VCaP (cell line): ENCODE measurements at regions not wholly inside any gene's neighbourhood (a gene's known extent, or its start where the extent isn't known, plus 50 kb on each side); places are given as distances from the start of the nearest gene placed in this dataset.
"Not testable (repeated sequence)": the region's sequence is repeated elsewhere in the genome, so short reads cannot be mapped to it uniquely, and the experiment has no call there.

Source experiments
- H3K27ac ChIP-seq: fragments of 450-650 bp; 2 replicates; pipeline ENCODE4 v1.5.1; 2017
- TF ChIP-seq, protein P1 (sequence below): fragments of 450-650 bp; conservative IDR thresholded peaks from 2 replicates; pipeline ENCODE4 v1.5.1; 2017; ENCODE audit warnings: mild to moderate bottlenecking, moderate library complexity

DNA sequence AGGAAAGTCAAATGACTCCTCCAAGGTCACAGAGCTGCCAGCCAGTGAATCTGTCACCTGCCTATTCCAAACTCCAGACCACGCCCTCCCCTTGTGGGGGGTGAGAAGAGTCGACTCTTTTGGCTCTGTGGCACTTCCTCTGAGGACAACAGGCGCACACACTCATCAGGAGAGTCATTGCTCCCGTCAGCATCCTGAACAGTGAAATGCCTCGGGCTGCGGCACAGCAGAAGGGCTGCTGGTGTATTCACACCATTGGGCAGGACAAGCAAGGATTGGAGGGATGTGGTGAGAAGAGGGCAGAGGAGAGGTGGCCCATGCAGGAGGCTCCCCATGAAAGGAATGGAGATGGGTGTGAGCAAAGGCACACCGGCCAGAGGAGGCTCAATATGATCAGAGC, 239.0 kb downstream of the TOMM20 start:
- TF ChIP-seq, protein P1, sequence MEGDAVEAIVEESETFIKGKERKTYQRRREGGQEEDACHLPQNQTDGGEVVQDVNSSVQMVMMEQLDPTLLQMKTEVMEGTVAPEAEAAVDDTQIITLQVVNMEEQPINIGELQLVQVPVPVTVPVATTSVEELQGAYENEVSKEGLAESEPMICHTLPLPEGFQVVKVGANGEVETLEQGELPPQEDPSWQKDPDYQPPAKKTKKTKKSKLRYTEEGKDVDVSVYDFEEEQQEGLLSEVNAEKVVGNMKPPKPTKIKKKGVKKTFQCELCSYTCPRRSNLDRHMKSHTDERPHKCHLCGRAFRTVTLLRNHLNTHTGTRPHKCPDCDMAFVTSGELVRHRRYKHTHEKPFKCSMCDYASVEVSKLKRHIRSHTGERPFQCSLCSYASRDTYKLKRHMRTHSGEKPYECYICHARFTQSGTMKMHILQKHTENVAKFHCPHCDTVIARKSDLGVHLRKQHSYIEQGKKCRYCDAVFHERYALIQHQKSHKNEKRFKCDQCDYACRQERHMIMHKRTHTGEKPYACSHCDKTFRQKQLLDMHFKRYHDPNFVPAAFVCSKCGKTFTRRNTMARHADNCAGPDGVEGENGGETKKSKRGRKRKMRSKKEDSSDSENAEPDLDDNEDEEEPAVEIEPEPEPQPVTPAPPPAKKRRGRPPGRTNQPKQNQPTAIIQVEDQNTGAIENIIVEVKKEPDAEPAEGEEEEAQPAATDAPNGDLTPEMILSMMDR: no peak
- H3K27ac ChIP-seq: no peak overlapping the region

DNA sequence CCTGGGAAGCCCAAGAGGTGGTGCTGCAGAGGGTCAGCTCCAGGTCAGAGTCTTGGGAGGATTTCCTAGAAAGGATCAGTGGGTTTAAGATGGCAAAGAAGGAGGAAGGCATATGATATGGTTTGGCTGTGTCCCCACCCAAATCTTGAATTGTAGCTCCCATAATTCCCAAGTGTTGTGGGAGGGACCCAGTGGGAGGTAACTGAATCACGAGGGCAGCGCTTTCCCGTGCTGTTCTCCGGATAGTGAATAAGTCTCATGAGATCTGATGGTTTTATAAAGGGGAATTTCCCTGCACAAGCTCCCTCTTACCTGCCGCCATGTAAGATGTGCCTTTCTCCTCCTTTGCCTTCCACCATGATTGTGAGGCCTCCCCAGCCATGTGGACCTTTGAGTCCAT, 240.4 kb downstream of the TOMM20 start:
- not testable (repeated sequence) for H3K27ac ChIP-seq

GRCh38 chr1:234887016-234887900, 241.4 kb downstream of the TOMM20 start:
- no peak overlapping the region for H3K27ac ChIP-seq
- TF ChIP-seq, protein P1: no peak

- TF ChIP-seq, protein P1: no peak
Observed at GRCh38 chr1:234886081-234886984, 242.3 kb downstream of the TOMM20 start.

DNA sequence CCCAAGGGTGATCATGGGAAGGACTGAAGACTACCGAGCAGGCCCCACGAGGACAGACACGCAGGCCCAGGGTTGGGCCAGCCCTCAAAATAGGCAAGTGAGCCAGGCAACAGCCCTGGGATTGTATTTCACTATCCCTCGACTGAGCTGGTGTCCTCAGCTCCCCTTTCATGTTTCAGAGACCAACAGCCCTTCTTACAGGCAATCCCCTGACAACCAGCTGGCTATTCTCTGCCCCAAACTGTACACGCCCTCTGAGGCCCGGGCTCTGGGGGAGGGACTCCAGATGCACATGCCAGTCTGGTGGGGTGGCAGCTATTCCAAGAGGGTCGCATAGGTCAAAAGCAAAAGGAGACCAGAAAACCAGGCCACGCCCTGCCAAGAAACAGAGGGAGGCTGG, 243.0 kb downstream of the TOMM20 start:
- TF ChIP-seq, protein P1: no peak
- H3K27ac ChIP-seq: no peak overlapping the region

More at GRCh38 chr1:234886081-234886984, 242.3 kb downstream of the TOMM20 start:
- H3K27ac ChIP-seq: no peak overlapping the region

GRCh38 chr1:234884701-234885100, 243.9 kb downstream of the TOMM20 start:
- TF ChIP-seq, protein P1: no peak
- no peak overlapping the region for H3K27ac ChIP-seq

- TF ChIP-seq, protein P1: no peak
- H3K27ac ChIP-seq: no peak overlapping the region
Observed at GRCh38 chr1:234884006-234884405, 244.6 kb downstream of the TOMM20 start.
